ENCODE measurements at regions not wholly inside any gene's neighbourhood (a gene's known extent, or its start where the extent isn't known, plus 50 kb on each side); places are given as distances from the start of the nearest gene placed in this dataset.

GRCh38 chr2:146532009-146532408 lies 1312.8 kb upstream of the ACVR2A start:
- TF ChIP-seq CTCF (IDR thresholded peaks at IDR 0.05; ENCODE audit: control insufficient read depth, insufficient read depth, low read depth, low read length, missing control alignments) = no peak
- no peak overlapping the region for H3K4me3 ChIP-seq (ENCODE audit: control insufficient read depth, low read depth, low read length)
- DNase-seq (ENCODE audit: low read depth) = no peak

GRCh38 chr2:146530886-146531285 lies 1313.9 kb upstream of the ACVR2A start:
- no peak for DNase-seq (ENCODE audit: low read depth)
- H3K4me3 ChIP-seq (ENCODE audit: control insufficient read depth, low read depth, low read length) = no peak overlapping the region
- no peak for TF ChIP-seq CTCF (IDR thresholded peaks at IDR 0.05; ENCODE audit: control insufficient read depth, insufficient read depth, low read depth, low read length, missing control alignments)

GRCh38 chr2:146527166-146527565 lies 1317.7 kb upstream of the ACVR2A start:
- TF ChIP-seq CTCF (IDR thresholded peaks at IDR 0.05; ENCODE audit: control insufficient read depth, insufficient read depth, low read depth, low read length, missing control alignments) = no peak
- peak; percentile 7 for DNase-seq (ENCODE audit: low read depth)
- no peak overlapping the region for H3K4me3 ChIP-seq (ENCODE audit: control insufficient read depth, low read depth, low read length)

- no peak overlapping the region for H3K4me3 ChIP-seq (ENCODE audit: control insufficient read depth, low read depth, low read length)
- no peak for DNase-seq (ENCODE audit: low read depth)
- TF ChIP-seq CTCF (IDR thresholded peaks at IDR 0.05; ENCODE audit: control insufficient read depth, insufficient read depth, low read depth, low read length, missing control alignments) = no peak
Measured at GRCh38 chr2:146523196-146523595, 1321.6 kb upstream of the ACVR2A start.

GRCh38 chr2:146506851-146507250 lies 1338.0 kb upstream of the ACVR2A start:
- no peak for DNase-seq (ENCODE audit: low read depth)
- no peak for TF ChIP-seq CTCF (IDR thresholded peaks at IDR 0.05; ENCODE audit: control insufficient read depth, insufficient read depth, low read depth, low read length, missing control alignments)
- H3K4me3 ChIP-seq (ENCODE audit: control insufficient read depth, low read depth, low read length) = no peak overlapping the region

GRCh38 chr2:146503366-146503765 lies 1341.5 kb upstream of the ACVR2A start:
- H3K4me3 ChIP-seq (ENCODE audit: control insufficient read depth, low read depth, low read length) = no peak overlapping the region
- no peak for TF ChIP-seq CTCF (IDR thresholded peaks at IDR 0.05; ENCODE audit: control insufficient read depth, insufficient read depth, low read depth, low read length, missing control alignments)
- DNase-seq (ENCODE audit: low read depth) = no peak

- no peak for TF ChIP-seq CTCF (IDR thresholded peaks at IDR 0.05; ENCODE audit: control insufficient read depth, insufficient read depth, low read depth, low read length, missing control alignments)
- DNase-seq (ENCODE audit: low read depth) = no peak
- no peak overlapping the region for H3K4me3 ChIP-seq (ENCODE audit: control insufficient read depth, low read depth, low read length)
Measured at GRCh38 chr2:146496248-146496647, 1348.6 kb upstream of the ACVR2A start.
